ENCODE measurements at regions not wholly inside any gene's neighbourhood (a gene's known extent, or its start where the extent isn't known, plus 50 kb on each side); places are given as distances from the start of the nearest gene placed in this dataset.

- H3K9me2 ChIP-seq (replicated peaks; ENCODE audit: insufficient read depth, low read length) = no peaks in the 10 kb centered on the region
- no peak for TF ChIP-seq EZH2phosphoT487 (IDR thresholded peaks at IDR 0.05; ENCODE audit: low read length)
- no peak for TF ChIP-seq CTCF (IDR thresholded peaks at IDR 0.05; ENCODE audit: low read length)
- no peak for TF ChIP-seq EZH2 (optimal IDR thresholded peaks at IDR 0.05; ENCODE audit: low read depth, low read length)
- H3K9ac ChIP-seq (ENCODE audit: low read length) = no peak overlapping the region
- DNase-seq = no peak
- H3K9me3 ChIP-seq (replicated peaks; ENCODE audit: insufficient read depth, low read length) = no peaks in the 10 kb centered on the region
- H2AFZ ChIP-seq (ENCODE audit: low read length) = no peak overlapping the region
- no peak overlapping the region for H3K4me2 ChIP-seq (ENCODE audit: low read depth, low read length)
- no peaks in the 10 kb centered on the region for H4K20me1 ChIP-seq (ENCODE audit: insufficient read depth, low read length)
- no peaks in the 10 kb centered on the region for H3F3A ChIP-seq (ENCODE audit: insufficient read depth, low read length)
- H3K27me3 ChIP-seq (replicated peaks; ENCODE audit: insufficient read depth, low read length) = no peaks in the 10 kb centered on the region
- no peak overlapping the region for H3K27ac ChIP-seq (ENCODE audit: low read length)
- no peaks in the 10 kb centered on the region for H3K36me3 ChIP-seq (replicated peaks; ENCODE audit: insufficient read depth, low read length)
- H3K4me1 ChIP-seq (ENCODE audit: low read length) = no peaks in the 10 kb centered on the region
- H3K79me2 ChIP-seq (ENCODE audit: low read length) = no peaks in the 10 kb centered on the region
- H3K4me3 ChIP-seq (ENCODE audit: low read length) = no peak overlapping the region
Measured at GRCh38 chr17:65463242-65463641, 98.2 kb downstream of the AXIN2 start.

- H3K4me2 ChIP-seq (ENCODE audit: low read depth, low read length) = no peak overlapping the region
- no peak overlapping the region for H3K27ac ChIP-seq (ENCODE audit: low read length)
- no peaks in the 10 kb centered on the region for H3K79me2 ChIP-seq (ENCODE audit: low read length)
- no peak overlapping the region for H2AFZ ChIP-seq (ENCODE audit: low read length)
- H3K4me3 ChIP-seq (ENCODE audit: low read length) = no peak overlapping the region
- no peaks in the 10 kb centered on the region for H3K27me3 ChIP-seq (replicated peaks; ENCODE audit: insufficient read depth, low read length)
- no peaks in the 10 kb centered on the region for H3K4me1 ChIP-seq (ENCODE audit: low read length)
- H3K9ac ChIP-seq (ENCODE audit: low read length) = no peak overlapping the region
- no peak for TF ChIP-seq EZH2phosphoT487 (IDR thresholded peaks at IDR 0.05; ENCODE audit: low read length)
- TF ChIP-seq EZH2 (optimal IDR thresholded peaks at IDR 0.05; ENCODE audit: low read depth, low read length) = no peak
- no peak for TF ChIP-seq CTCF (IDR thresholded peaks at IDR 0.05; ENCODE audit: low read length)
- H3K36me3 ChIP-seq (replicated peaks; ENCODE audit: insufficient read depth, low read length) = no peaks in the 10 kb centered on the region
- no peaks in the 10 kb centered on the region for H3F3A ChIP-seq (ENCODE audit: insufficient read depth, low read length)
- no peaks in the 10 kb centered on the region for H3K9me2 ChIP-seq (replicated peaks; ENCODE audit: insufficient read depth, low read length)
- H4K20me1 ChIP-seq (ENCODE audit: insufficient read depth, low read length) = no peaks in the 10 kb centered on the region
- no peaks in the 10 kb centered on the region for H3K9me3 ChIP-seq (replicated peaks; ENCODE audit: insufficient read depth, low read length)
- DNase-seq = no peak
Measured at GRCh38 chr17:65459677-65460347, 101.6 kb downstream of the AXIN2 start.

- no peak overlapping the region for H2AFZ ChIP-seq (ENCODE audit: low read length)
- H3K27ac ChIP-seq (ENCODE audit: low read length) = no peak overlapping the region
- H3K9ac ChIP-seq (ENCODE audit: low read length) = no peak overlapping the region
- no peaks in the 10 kb centered on the region for H4K20me1 ChIP-seq (ENCODE audit: insufficient read depth, low read length)
- H3K4me3 ChIP-seq (ENCODE audit: low read length) = no peak overlapping the region
- H3K36me3 ChIP-seq (replicated peaks; ENCODE audit: insufficient read depth, low read length) = no peaks in the 10 kb centered on the region
- no peak for DNase-seq
- no peaks in the 10 kb centered on the region for H3K79me2 ChIP-seq (ENCODE audit: low read length)
- H3F3A ChIP-seq (ENCODE audit: insufficient read depth, low read length) = no peaks in the 10 kb centered on the region
- no peaks in the 10 kb centered on the region for H3K9me3 ChIP-seq (replicated peaks; ENCODE audit: insufficient read depth, low read length)
- TF ChIP-seq EZH2 (optimal IDR thresholded peaks at IDR 0.05; ENCODE audit: low read depth, low read length) (no peak), CTCF (IDR thresholded peaks at IDR 0.05; ENCODE audit: low read length) (no peak), EZH2phosphoT487 (IDR thresholded peaks at IDR 0.05; ENCODE audit: low read length) (no peak)
- no peaks in the 10 kb centered on the region for H3K4me1 ChIP-seq (ENCODE audit: low read length)
- H3K9me2 ChIP-seq (replicated peaks; ENCODE audit: insufficient read depth, low read length) = no peaks in the 10 kb centered on the region
- no peaks in the 10 kb centered on the region for H3K27me3 ChIP-seq (replicated peaks; ENCODE audit: insufficient read depth, low read length)
- H3K4me2 ChIP-seq (ENCODE audit: low read depth, low read length) = no peak overlapping the region
Measured at GRCh38 chr17:65457635-65458257, 103.7 kb downstream of the AXIN2 start.
